Body of pancreas (tissue), 4 donors: ENCODE measurements at regions not wholly inside any gene's neighbourhood (a gene's known extent, or its start where the extent isn't known, plus 50 kb on each side); places are given as distances from the start of the nearest gene placed in this dataset.
"Not testable (repeated sequence)": the region's sequence is repeated elsewhere in the genome, so short reads cannot be mapped to it uniquely, and the experiment has no call there.

Experiments
- ATAC-seq: fragments of 150-250 bp; one replicate; pipeline ENCODE4 v1.9.1; 2016
- DNase-seq, 4 donors: peaks; one replicate each; pipeline ENCODE4 v3.0.0-alpha.2; 2019
- H3K27ac ChIP-seq, 4 donors: fragments of 200-600 bp; sonication (generic); 1 replicate in 3 of 4; 2 replicates in 1 of 4; pipeline versions ENCODE4 v1.5.1 to v1.6.1; 2016 to 2019; ENCODE audit warnings: mild to moderate bottlenecking in 1 of 4, mixed read lengths in 1 of 4, moderate library complexity in 1 of 4
- H3K27me3 ChIP-seq, 2 donors: fragments of 200-600 bp; sonication (generic); one replicate each; pipeline ENCODE4 v1.6.0; 2016; ENCODE audit warnings: mild to moderate bottlenecking in 1 of 2
- H3K36me3 ChIP-seq, 2 donors: fragments of 200-600 bp; sonication (generic); replicated peaks in 1 of 2; 2 replicates each; pipeline ENCODE4 v1.5.1; 2016; ENCODE audit warnings: low read depth in 2 of 2; ENCODE audit not compliant: insufficient read depth in 1 of 2
- H3K4me1 ChIP-seq: fragments of 200-600 bp; sonication (generic); one replicate; pipeline ENCODE4 v1.6.0; 2016
- H3K4me3 ChIP-seq, 2 donors: fragments of 200-600 bp; sonication (generic); 1 replicate in 1 of 2; 2 replicates in 1 of 2; pipeline ENCODE4 v1.5.1; 2016 to 2019
- H3K9me3 ChIP-seq, 3 donors: fragments of 200-600 bp; sonication (generic); 1 replicate in 2 of 3; 2 replicates in 1 of 3; pipeline ENCODE4 v1.5.1; 2016
- POLR2A ChIP-seq, 3 donors: fragments of 450-650 bp; IDR thresholded peaks; one replicate each; pipeline ENCODE4 v1.6.1; 2016; ENCODE audit warnings: antibody characterized with exemption in 3 of 3, mild to moderate bottlenecking in 2 of 3
- WGBS, 2 donors: methylation state at CpG; one replicate each; pipeline ENCODE4 v1.1.5; 2017; 5-methylcytosine and 5-hydroxymethylcytosine counted together
- intact Hi-C: fragments of 100-400 bp; cut with DNase I; formaldehyde crosslinking; loops from one replicate; pipeline ENCODE4 v1.15.1; 2023
- TF ChIP-seq, protein P1 (sequence below), 7 experiments: fragments of 450-650 bp in 4 of 7; fragments of 200-600 bp in 3 of 7; sonication (generic) in 3 of 7; IDR thresholded peaks; one replicate each; pipeline ENCODE4 v1.5.1; 2016 to 2019; ENCODE audit warnings: antibody characterized with exemption in 7 of 7

- no peak for ATAC-seq
- Histone ChIP-seq H3K27me3 (no peaks in the 10 kb centered on the region), H3K36me3 (no peaks in the 10 kb centered on the region), H3K27ac (no peak overlapping the region), H3K4me3 (no peak overlapping the region), H3K9me3 (no peaks in the 10 kb centered on the region), H3K4me1 (peaks cover 4% of the 10 kb centered on the region)
- DNase-seq, result no peak
- TF ChIP-seq, protein P1, sequence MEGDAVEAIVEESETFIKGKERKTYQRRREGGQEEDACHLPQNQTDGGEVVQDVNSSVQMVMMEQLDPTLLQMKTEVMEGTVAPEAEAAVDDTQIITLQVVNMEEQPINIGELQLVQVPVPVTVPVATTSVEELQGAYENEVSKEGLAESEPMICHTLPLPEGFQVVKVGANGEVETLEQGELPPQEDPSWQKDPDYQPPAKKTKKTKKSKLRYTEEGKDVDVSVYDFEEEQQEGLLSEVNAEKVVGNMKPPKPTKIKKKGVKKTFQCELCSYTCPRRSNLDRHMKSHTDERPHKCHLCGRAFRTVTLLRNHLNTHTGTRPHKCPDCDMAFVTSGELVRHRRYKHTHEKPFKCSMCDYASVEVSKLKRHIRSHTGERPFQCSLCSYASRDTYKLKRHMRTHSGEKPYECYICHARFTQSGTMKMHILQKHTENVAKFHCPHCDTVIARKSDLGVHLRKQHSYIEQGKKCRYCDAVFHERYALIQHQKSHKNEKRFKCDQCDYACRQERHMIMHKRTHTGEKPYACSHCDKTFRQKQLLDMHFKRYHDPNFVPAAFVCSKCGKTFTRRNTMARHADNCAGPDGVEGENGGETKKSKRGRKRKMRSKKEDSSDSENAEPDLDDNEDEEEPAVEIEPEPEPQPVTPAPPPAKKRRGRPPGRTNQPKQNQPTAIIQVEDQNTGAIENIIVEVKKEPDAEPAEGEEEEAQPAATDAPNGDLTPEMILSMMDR (IDR thresholded peaks at IDR 0.05), result no peak
- no peak for TF ChIP-seq POLR2A (IDR thresholded peaks at IDR 0.05)
- intact Hi-C loops, result no loop called here
- WGBS, 2 donors, result 78 to 82% methylated on average over 7 of the region's 7 CpGs
These were observed 731.5 kb downstream of the SLITRK1 start for GRCh38 chr13:83150616-83151307.

- Histone ChIP-seq H3K9me3 (no peaks in the 10 kb centered on the region), H3K27ac (no peak overlapping the region), H3K27me3 (no peaks in the 10 kb centered on the region), H3K36me3 (no peaks in the 10 kb centered on the region), H3K4me3 (no peak overlapping the region), H3K4me1 (no peaks in the 10 kb centered on the region)
- no peak for ATAC-seq
- no peak for DNase-seq
- no peak for TF ChIP-seq POLR2A (IDR thresholded peaks at IDR 0.05)
- TF ChIP-seq, protein P1 (IDR thresholded peaks at IDR 0.05), result no peak
- intact Hi-C loops, result no loop called here
- 84 to 91% methylated on average over 17 of the region's 17 CpGs for WGBS, 2 donors
These were observed 745.6 kb downstream of the SLITRK1 start for GRCh38 chr13:83136660-83137059.

DNA sequence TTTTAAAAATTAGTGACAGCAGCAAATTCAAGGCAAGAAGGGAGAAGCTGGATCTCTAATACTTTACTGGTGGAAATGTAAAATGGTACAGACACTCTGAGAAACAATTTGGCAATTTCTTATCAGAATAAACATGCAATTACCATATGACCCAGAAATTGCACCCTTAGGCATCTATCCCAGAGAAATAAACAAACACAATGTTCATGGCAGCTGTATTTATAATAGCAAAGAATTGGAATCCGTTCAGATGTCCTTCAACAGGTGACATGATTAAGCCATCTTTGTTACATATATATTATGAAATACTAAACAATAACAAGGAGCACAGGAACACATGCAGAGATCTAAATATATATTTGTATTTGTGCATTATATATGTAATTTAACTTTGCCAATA is 756.5 kb downstream of the SLITRK1 start:
- H3K9me3 ChIP-seq, result no peaks in the 10 kb centered on the region
- no peak for ATAC-seq
- intact Hi-C loops, result no loop called here
- H3K4me1 ChIP-seq, result no peaks in the 10 kb centered on the region
- no peak for DNase-seq
- H3K4me3 ChIP-seq, result no peak overlapping the region
- TF ChIP-seq, protein P1 (IDR thresholded peaks at IDR 0.05), result no peak
- TF ChIP-seq POLR2A (IDR thresholded peaks at IDR 0.05), result no peak
- WGBS, 2 donors, result 0 to 10% methylated on average over 1 of the region's 1 CpG
- H3K27ac ChIP-seq, result no peak overlapping the region
- no peaks in the 10 kb centered on the region for H3K36me3 ChIP-seq
- no peaks in the 10 kb centered on the region for H3K27me3 ChIP-seq

- no peaks in the 10 kb centered on the region for H3K9me3 ChIP-seq
- WGBS, 2 donors, result 39 to 52% methylated on average over 4 of the region's 4 CpGs
- no peak for ATAC-seq
- no peaks in the 10 kb centered on the region for H3K36me3 ChIP-seq
- intact Hi-C loops, result no loop called here
- no peak overlapping the region for H3K27ac ChIP-seq
- no peaks in the 10 kb centered on the region for H3K27me3 ChIP-seq
- H3K4me1 ChIP-seq, result no peaks in the 10 kb centered on the region
- no peak overlapping the region for H3K4me3 ChIP-seq
- no peak for DNase-seq
- no peak for TF ChIP-seq POLR2A (IDR thresholded peaks at IDR 0.05)
- TF ChIP-seq, protein P1 (IDR thresholded peaks at IDR 0.05), result no peak
These were observed 760.4 kb downstream of the SLITRK1 start for GRCh38 chr13:83121896-83122295.

DNA sequence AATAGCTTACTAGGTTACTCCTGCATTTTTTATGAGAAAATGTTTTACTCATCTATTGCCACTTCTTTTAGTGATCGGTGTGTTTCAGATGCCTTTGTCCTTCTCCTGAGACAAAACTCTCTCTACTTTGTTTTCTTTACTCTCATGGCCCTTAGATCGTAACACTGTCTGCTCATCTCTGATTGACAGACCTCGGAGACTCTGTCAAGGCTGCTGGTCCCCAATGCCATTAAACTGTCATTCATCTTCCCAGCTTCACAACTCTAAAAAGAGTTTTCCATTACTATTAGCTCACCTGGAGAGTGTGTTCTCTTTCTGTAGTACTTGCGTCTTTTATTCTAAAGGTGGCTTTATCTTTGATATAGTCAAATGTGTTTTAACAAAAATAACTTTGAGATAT is 765.2 kb downstream of the SLITRK1 start:
- Histone ChIP-seq H3K4me3 (no peak overlapping the region), H3K27me3 (no peaks in the 10 kb centered on the region), H3K36me3 (no peaks in the 10 kb centered on the region), H3K9me3 (no peaks in the 10 kb centered on the region), H3K27ac (no peak overlapping the region), H3K4me1 (no peaks in the 10 kb centered on the region)
- DNase-seq (no peak), ATAC-seq (no peak)
- intact Hi-C loops, result no loop called here
- no peak for TF ChIP-seq POLR2A (IDR thresholded peaks at IDR 0.05)
- TF ChIP-seq, protein P1 (IDR thresholded peaks at IDR 0.05), result no peak
- WGBS, 2 donors, result 27 to 30% methylated on average over 4 of the region's 4 CpGs

- H3K4me1 ChIP-seq, ATAC-seq, H3K27me3 ChIP-seq, H3K9me3 ChIP-seq, H3K27ac ChIP-seq, H3K36me3 ChIP-seq, DNase-seq, intact Hi-C loops, H3K4me3 ChIP-seq: not testable (repeated sequence)
- WGBS, 2 donors, result 71 to 78% methylated on average over 5 of the region's 5 CpGs
These were observed 780.6 kb downstream of the SLITRK1 start for GRCh38 chr13:83101574-83102247.
